CD4-positive, CD25-positive, alpha-beta regulatory T cell (primary cell): ENCODE measurements at regions not wholly inside any gene's neighbourhood (a gene's known extent, or its start where the extent isn't known, plus 50 kb on each side); places are given as distances from the start of the nearest gene placed in this dataset.
"Not testable (repeated sequence)": the region's sequence is repeated elsewhere in the genome, so short reads cannot be mapped to it uniquely, and the experiment has no call there.

Source experiments
- ATAC-seq, 2 donors: fragments of 150-1000 bp; cut with Tn5 transposase; one replicate each; pipeline ENCODE4 v1.10.0; 2021; ENCODE audit warnings: low read depth in 2 of 2, moderate number of reproducible peaks in 2 of 2, moderate library complexity in 1 of 2
- DNase-seq, 3 donors: peaks; one replicate each; pipeline versions ENCODE4 v3.0.0 to v3.0.0-alpha.2; 2012 to 2022; ENCODE audit warnings: mixed read lengths in 1 of 3
- H3K27ac ChIP-seq: one replicate; pipeline ENCODE4 v1.7.0; 2013; ENCODE audit warnings: mild to moderate bottlenecking, low read length; ENCODE audit not compliant: insufficient read depth, poor library complexity, severe bottlenecking
- H3K27me3 ChIP-seq: one replicate; pipeline ENCODE4 v1.7.0; 2013; ENCODE audit warnings: low read length; ENCODE audit not compliant: control insufficient read depth, insufficient read depth
- H3K36me3 ChIP-seq: one replicate; pipeline ENCODE4 v1.7.0; 2013; ENCODE audit warnings: mild to moderate bottlenecking, low read length, moderate library complexity; ENCODE audit not compliant: control insufficient read depth, insufficient read depth
- H3K4me1 ChIP-seq: 2 replicates; pipeline ENCODE4 v1.7.0; 2013; ENCODE audit warnings: mild to moderate bottlenecking, low read length; ENCODE audit not compliant: insufficient read depth, control insufficient read depth, poor library complexity, severe bottlenecking
- H3K4me3 ChIP-seq: one replicate; pipeline ENCODE4 v1.7.0; 2013; ENCODE audit warnings: low read depth, mild to moderate bottlenecking, low read length, moderate library complexity
- H3K9me3 ChIP-seq, 2 experiments: 1 replicate in 1 of 2; 2 replicates in 1 of 2; pipeline ENCODE4 v1.7.0; 2013; ENCODE audit warnings: low read length in 2 of 2, mild to moderate bottlenecking in 1 of 2, moderate library complexity in 1 of 2; ENCODE audit not compliant: control insufficient read depth in 2 of 2
- H3K27ac Mint-ChIP-seq, 3 donors: one replicate each; pipeline ENCODE4 v1.8.0; 2020 to 2022; ENCODE audit warnings: mild to moderate bottlenecking in 3 of 3, mixed read lengths in 3 of 3, moderate library complexity in 2 of 3
- H3K27me3 Mint-ChIP-seq: one replicate; pipeline ENCODE4 v1.8.0; 2022; ENCODE audit warnings: mild to moderate bottlenecking, mixed read lengths
- H3K36me3 Mint-ChIP-seq: one replicate; pipeline ENCODE4 v1.8.0; 2020; ENCODE audit warnings: mixed read lengths
- H3K4me1 Mint-ChIP-seq, 4 donors: one replicate each; pipeline ENCODE4 v1.8.0; 2020 to 2022; ENCODE audit warnings: mixed read lengths in 4 of 4, mild to moderate bottlenecking in 1 of 4
- H3K4me3 Mint-ChIP-seq, 4 donors: one replicate each; pipeline ENCODE4 v1.8.0; 2020 to 2022; ENCODE audit warnings: mild to moderate bottlenecking in 4 of 4, mixed read lengths in 4 of 4, moderate library complexity in 3 of 4
- H3K9me3 Mint-ChIP-seq, 7 donors: one replicate each; pipeline ENCODE4 v1.8.0; 2020 to 2022; ENCODE audit warnings: mixed read lengths in 7 of 7, mild to moderate bottlenecking in 3 of 7, moderate library complexity in 2 of 7

DNA sequence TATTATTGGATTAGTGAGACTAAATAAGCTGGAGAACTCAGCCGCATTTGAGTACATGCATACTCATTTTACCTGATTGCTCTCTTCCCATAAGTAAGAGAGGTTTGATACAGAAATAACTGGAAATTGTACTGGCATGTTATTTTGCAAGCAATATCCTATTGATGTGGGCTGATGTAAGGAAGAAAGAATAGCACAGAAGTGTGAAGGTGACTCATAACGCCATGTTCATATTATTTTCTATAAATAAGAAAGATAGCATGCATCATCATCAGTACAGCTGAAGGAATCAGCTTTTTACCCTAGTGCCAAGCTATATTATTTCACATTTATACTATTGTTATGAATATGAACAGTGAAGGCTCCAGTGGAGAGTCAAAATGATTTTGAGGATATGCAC is 138.3 kb upstream of the FAM47A start:
- Histone ChIP-seq H3K4me3 (no peak overlapping the region), H3K27me3 (no peaks in the 10 kb centered on the region), H3K36me3 (no peaks in the 10 kb centered on the region), H3K4me1 (no peaks in the 10 kb centered on the region), H3K27ac (no peak overlapping the region), H3K9me3 (no peaks in the 10 kb centered on the region)
- Mint-ChIP-seq H3K9me3 (peaks cover 0 to 4% (median 0%) of the 10 kb centered on the region in 7 donors), H3K4me3 (no peak overlapping the region), H3K4me1 (no peaks in the 10 kb centered on the region), H3K27me3 (no peaks in the 10 kb centered on the region), H3K36me3 (no peaks in the 10 kb centered on the region), H3K27ac (no peak overlapping the region)
- no peak for DNase-seq
- no peak for ATAC-seq

DNA sequence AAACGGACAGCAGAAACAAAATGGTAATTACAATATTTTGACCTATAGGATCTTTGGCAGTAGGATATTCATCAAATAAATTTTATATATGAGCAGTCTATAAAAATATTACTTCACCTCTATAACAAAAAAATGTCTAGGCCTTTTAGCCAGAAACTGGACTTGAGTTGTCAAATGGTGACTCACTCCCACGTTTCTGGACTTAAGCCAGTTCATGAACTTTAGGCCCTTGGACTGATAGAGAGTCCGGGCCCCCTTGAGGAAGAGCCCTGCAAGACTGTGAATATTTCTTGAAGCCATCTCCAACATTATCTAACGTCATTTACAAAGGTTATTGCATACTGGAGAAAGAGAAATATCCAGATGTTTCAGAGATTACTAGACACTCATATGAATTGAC is 106.8 kb upstream of the FAM47A start:
- Mint-ChIP-seq H3K27me3 (no peaks in the 10 kb centered on the region), H3K4me1 (no peaks in the 10 kb centered on the region), H3K9me3 (peaks cover 0 to 1% (median 0%) of the 10 kb centered on the region in 7 donors), H3K27ac (no peak overlapping the region), H3K4me3 (no peak overlapping the region), H3K36me3 (no peaks in the 10 kb centered on the region)
- ATAC-seq (no peak), DNase-seq (no peak)
- Histone ChIP-seq H3K9me3 (no peaks in the 10 kb centered on the region), H3K27ac (no peak overlapping the region), H3K27me3 (no peaks in the 10 kb centered on the region), H3K4me1 (no peaks in the 10 kb centered on the region), H3K4me3 (no peak overlapping the region), H3K36me3 (no peaks in the 10 kb centered on the region)

DNA sequence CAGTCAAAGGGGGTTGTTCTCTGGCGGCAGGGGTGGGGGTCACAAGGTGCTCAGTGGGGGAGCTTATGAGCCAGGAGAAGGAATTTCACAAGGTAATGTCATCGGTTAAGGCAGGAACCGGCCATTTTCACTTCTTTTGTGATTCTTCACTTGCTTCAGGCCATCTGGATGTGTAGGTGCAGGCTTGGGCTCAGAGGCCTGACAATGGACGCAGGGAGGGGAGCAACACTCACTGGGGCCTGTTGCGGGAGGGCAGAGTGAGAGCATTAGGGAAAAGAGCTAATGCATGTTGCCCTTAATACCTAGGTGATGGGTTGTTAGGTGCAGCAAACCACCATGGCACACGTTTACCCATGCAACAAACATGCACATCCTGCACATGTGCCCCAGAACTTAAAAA is 98.0 kb upstream of the FAM47A start:
- H3K27ac Mint-ChIP-seq, H3K4me3 ChIP-seq, H3K4me3 Mint-ChIP-seq, H3K27ac ChIP-seq, DNase-seq, H3K27me3 Mint-ChIP-seq, H3K36me3 Mint-ChIP-seq, H3K36me3 ChIP-seq, H3K9me3 ChIP-seq, H3K4me1 ChIP-seq, ATAC-seq, H3K4me1 Mint-ChIP-seq, H3K27me3 ChIP-seq, H3K9me3 Mint-ChIP-seq: not testable (repeated sequence)

DNA sequence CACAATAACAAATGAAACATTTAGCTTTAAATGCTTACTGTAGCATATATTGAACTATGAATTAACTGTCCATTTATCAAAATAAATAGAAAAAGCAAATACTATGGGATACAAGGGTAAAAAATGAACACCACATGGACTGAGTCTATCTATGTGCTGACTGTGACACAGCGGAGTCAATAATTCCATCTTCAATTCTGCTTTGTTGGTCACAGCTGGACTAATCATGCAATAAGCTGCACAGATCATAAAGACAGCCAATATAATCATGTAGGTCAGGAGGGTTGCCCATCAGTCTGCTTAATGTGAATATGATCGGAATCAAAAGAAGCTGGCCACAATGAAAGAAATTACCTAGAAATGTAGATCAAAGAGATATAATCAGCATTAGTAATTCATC is 95.7 kb upstream of the FAM47A start:
- H3K36me3 Mint-ChIP-seq = no peaks in the 10 kb centered on the region
- no peaks in the 10 kb centered on the region for H3K36me3 ChIP-seq
- H3K4me1 Mint-ChIP-seq = no peaks in the 10 kb centered on the region
- H3K9me3 Mint-ChIP-seq = peaks cover 0 to 6% (median 0%) of the 10 kb centered on the region in 7 donors
- H3K4me3 Mint-ChIP-seq = no peak overlapping the region
- H3K27ac ChIP-seq = no peak overlapping the region
- no peak overlapping the region for H3K27ac Mint-ChIP-seq
- no peaks in the 10 kb centered on the region for H3K4me1 ChIP-seq
- H3K27me3 Mint-ChIP-seq = no peaks in the 10 kb centered on the region
- no peak for DNase-seq
- H3K4me3 ChIP-seq = no peak overlapping the region
- ATAC-seq = no peak
- H3K9me3 ChIP-seq = no peaks in the 10 kb centered on the region
- H3K27me3 ChIP-seq = no peaks in the 10 kb centered on the region

DNA sequence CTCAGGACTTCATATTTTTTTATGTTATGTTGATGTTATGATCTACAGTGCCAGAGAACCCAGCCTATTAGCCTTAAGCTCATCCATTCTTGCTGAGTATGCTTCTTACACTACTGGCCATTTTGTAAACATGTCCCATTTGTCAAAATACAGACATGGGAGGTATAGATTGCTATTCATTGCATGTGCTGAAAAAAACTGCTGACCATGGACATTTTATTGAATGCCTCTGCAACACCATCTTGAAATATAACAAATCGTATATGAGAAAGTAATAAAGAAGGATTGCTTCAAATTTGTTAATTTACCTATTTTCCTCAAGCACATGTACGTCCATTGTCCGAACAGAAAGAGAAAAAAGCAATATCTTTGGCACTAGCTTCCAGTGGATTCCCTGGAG is 91.5 kb upstream of the FAM47A start:
- H3K4me3 Mint-ChIP-seq = no peak overlapping the region
- Histone ChIP-seq H3K27ac (no peak overlapping the region), H3K36me3 (no peaks in the 10 kb centered on the region), H3K4me1 (no peaks in the 10 kb centered on the region), H3K4me3 (no peak overlapping the region), H3K27me3 (no peaks in the 10 kb centered on the region), H3K9me3 (no peaks in the 10 kb centered on the region)
- ATAC-seq (no peak), DNase-seq (no peak)
- H3K4me1 Mint-ChIP-seq = no peaks in the 10 kb centered on the region
- no peaks in the 10 kb centered on the region for H3K36me3 Mint-ChIP-seq
- no peak overlapping the region for H3K27ac Mint-ChIP-seq
- no peaks in the 10 kb centered on the region for H3K27me3 Mint-ChIP-seq
- peaks cover 0 to 2% (median 0%) of the 10 kb centered on the region in 7 donors for H3K9me3 Mint-ChIP-seq

DNA sequence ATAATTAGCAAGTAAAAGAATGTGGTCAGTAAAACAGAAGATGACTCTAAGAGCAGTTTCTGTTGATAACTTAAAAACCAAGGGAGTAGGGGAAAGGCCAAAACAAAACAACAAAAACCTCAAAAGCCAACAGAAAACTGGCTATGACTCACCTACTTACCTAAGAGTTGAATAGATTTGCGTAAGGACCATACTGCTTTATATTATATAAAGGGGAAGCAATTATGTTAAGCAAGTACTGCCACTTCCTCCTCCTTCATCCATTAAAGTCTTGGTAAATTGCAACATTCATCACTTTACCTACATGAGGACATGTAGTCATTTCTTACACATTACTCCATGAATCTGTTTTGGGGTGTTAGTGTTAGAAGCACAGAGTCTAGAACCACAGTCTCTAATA is 85.9 kb upstream of the FAM47A start:
- Histone ChIP-seq H3K9me3 (peaks cover 0 to 3% of the 10 kb centered on the region in 2 experiments), H3K27ac (no peak overlapping the region), H3K4me3 (no peak overlapping the region), H3K4me1 (no peaks in the 10 kb centered on the region), H3K27me3 (no peaks in the 10 kb centered on the region), H3K36me3 (no peaks in the 10 kb centered on the region)
- ATAC-seq (no peak), DNase-seq (no peak)
- Mint-ChIP-seq H3K4me1 (no peaks in the 10 kb centered on the region), H3K27ac (no peak overlapping the region), H3K9me3 (peaks cover 0 to 12% (median 0%) of the 10 kb centered on the region in 7 donors), H3K4me3 (no peak overlapping the region), H3K27me3 (no peaks in the 10 kb centered on the region), H3K36me3 (no peaks in the 10 kb centered on the region)

DNA sequence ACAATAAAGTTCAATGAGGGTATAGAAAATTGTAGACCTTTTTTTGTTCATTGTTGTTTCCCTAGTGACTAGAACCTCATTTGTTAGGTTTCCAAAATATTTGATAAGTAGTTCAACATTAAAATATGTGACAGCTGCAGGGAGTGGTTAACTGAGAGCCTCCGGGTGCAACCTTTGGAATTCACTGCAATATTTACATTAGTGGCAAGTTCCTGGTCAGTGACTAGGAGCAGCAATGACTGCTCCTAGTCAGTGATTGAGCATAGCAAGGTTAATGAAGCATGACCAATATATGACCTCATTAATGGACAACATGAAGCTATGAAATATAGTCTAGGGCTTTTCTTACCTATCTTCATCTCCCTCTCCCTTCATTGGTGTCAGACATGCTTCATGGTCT is 65.8 kb upstream of the FAM47A start:
- no peak overlapping the region for H3K4me3 Mint-ChIP-seq
- H3K9me3 ChIP-seq = no peaks in the 10 kb centered on the region
- no peak overlapping the region for H3K27ac ChIP-seq
- H3K4me3 ChIP-seq = no peak overlapping the region
- no peak for ATAC-seq
- H3K36me3 Mint-ChIP-seq = no peaks in the 10 kb centered on the region
- peaks cover 0 to 5% (median 1%) of the 10 kb centered on the region in 7 donors for H3K9me3 Mint-ChIP-seq
- no peaks in the 10 kb centered on the region for H3K27me3 ChIP-seq
- DNase-seq = no peak
- H3K4me1 ChIP-seq = no peaks in the 10 kb centered on the region
- H3K4me1 Mint-ChIP-seq = no peaks in the 10 kb centered on the region
- no peaks in the 10 kb centered on the region for H3K27me3 Mint-ChIP-seq
- no peak overlapping the region for H3K27ac Mint-ChIP-seq
- H3K36me3 ChIP-seq = no peaks in the 10 kb centered on the region
